ENCODE measurements at regions not wholly inside any gene's neighbourhood (a gene's known extent, or its start where the extent isn't known, plus 50 kb on each side); places are given as distances from the start of the nearest gene placed in this dataset.

DNA sequence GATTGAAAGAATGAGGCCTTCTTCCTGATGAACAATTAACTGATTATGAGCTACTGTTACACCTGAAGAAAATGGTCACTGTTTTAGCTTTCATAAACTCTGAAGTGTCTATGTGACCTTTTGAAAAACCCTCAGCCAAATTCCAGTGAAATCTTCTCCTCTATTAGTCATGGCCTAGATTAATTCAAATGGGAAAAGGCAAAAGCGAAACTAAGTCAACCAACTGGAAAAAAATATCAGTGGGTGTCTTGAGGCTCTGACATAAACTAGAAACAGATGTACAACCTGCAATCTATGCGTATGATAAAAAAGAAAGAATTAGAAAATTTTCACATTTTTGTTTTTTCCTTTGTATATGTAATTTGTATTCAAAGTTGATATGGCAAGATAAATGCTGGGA, 169.4 kb upstream of the BANK1 start:
- TF ChIP-seq, protein P1, sequence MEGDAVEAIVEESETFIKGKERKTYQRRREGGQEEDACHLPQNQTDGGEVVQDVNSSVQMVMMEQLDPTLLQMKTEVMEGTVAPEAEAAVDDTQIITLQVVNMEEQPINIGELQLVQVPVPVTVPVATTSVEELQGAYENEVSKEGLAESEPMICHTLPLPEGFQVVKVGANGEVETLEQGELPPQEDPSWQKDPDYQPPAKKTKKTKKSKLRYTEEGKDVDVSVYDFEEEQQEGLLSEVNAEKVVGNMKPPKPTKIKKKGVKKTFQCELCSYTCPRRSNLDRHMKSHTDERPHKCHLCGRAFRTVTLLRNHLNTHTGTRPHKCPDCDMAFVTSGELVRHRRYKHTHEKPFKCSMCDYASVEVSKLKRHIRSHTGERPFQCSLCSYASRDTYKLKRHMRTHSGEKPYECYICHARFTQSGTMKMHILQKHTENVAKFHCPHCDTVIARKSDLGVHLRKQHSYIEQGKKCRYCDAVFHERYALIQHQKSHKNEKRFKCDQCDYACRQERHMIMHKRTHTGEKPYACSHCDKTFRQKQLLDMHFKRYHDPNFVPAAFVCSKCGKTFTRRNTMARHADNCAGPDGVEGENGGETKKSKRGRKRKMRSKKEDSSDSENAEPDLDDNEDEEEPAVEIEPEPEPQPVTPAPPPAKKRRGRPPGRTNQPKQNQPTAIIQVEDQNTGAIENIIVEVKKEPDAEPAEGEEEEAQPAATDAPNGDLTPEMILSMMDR (IDR thresholded peaks at IDR 0.05) = no peak
- TF ChIP-seq POLR2AphosphoS5 (IDR thresholded peaks at IDR 0.05; ENCODE audit: insufficient read depth in 1 of 2, low read depth in 1 of 2) (no peak), POLR2A (IDR thresholded peaks at IDR 0.05) (no peak)

Measured in vagina (tissue), 2 donors.